ENCODE measurements at regions not wholly inside any gene's neighbourhood (a gene's known extent, or its start where the extent isn't known, plus 50 kb on each side); places are given as distances from the start of the nearest gene placed in this dataset.

GRCh38 chr3:166455744-166456143 is 618.5 kb upstream of the BCHE start:
- BruUV-seq (replicated peaks), result no TSS peak
- no peak overlapping the region for H2BK120ac ChIP-seq (ENCODE audit: low read depth, low read length)
- no peaks in the 10 kb centered on the region for H3K9me3 ChIP-seq (ENCODE audit: control insufficient read depth, insufficient read depth, low read length)
- no peak overlapping the region for H2AK9ac ChIP-seq (replicated peaks; ENCODE audit: low read depth, low read length, poor library complexity)
- no peak overlapping the region for H3K4me2 ChIP-seq (ENCODE audit: low read depth, low read length)
- H4K5ac ChIP-seq (ENCODE audit: low read depth, low read length), result no peak overlapping the region
- no peak overlapping the region for H4K91ac ChIP-seq (ENCODE audit: insufficient read depth, low read depth, low read length)
- no peak overlapping the region for H3K4me3 ChIP-seq (ENCODE audit: insufficient read depth, low read depth, low read length)
- H3K18ac ChIP-seq (ENCODE audit: low read depth, low read length), result peak overlapping the region; percentile 52; the same call in 1 of the 2 replicates
- CTCF ChIA-PET, result no interaction called here
- H2AK5ac ChIP-seq (ENCODE audit: low read depth, low read length), result no peak overlapping the region
- dilution Hi-C loops (cut with HindIII; ENCODE audit: low sequenced_read_pairs, unreplicated experiment) (no loop called here), in situ Hi-C loops (cut with MboI; ENCODE audit: low sequenced_read_pairs) (no loop called here), intact Hi-C loops (cut with micrococcal nuclease) (no loop called here)
- H2BK5ac ChIP-seq (ENCODE audit: low read depth, low read length, poor library complexity, severe bottlenecking), result peak overlapping the region; percentile 33
- DNase-seq (peak; percentile 47), ATAC-seq (ENCODE audit: low read depth) (peak; percentile 21; the same call in 1 of the 2 replicates)
- H3K4ac ChIP-seq (ENCODE audit: low read depth, low read length), result no peak overlapping the region
- WGBS, 2 experiments (ENCODE audit: extremely low coverage in 2 of 2, insufficient read length in 1 of 2), result no CpG with 5 or more reads among the region's 3 CpGs
- no peaks in the 10 kb centered on the region for H3K27me3 ChIP-seq (ENCODE audit: control insufficient read depth, insufficient read depth, low read length)
- H3K4me1 ChIP-seq (ENCODE audit: control insufficient read depth, insufficient read depth, low read length), result no peaks in the 10 kb centered on the region; the same call in 1 of the 2 replicates
- no peak overlapping the region for H3K9ac ChIP-seq (ENCODE audit: low read depth, low read length)
- no peak overlapping the region for H3K23ac ChIP-seq (ENCODE audit: low read depth, low read length)
- H3K36me3 ChIP-seq (ENCODE audit: control insufficient read depth, insufficient read depth, low read length), result no peaks in the 10 kb centered on the region
- no peaks in the 10 kb centered on the region for H4K20me1 ChIP-seq (ENCODE audit: insufficient read depth, low read length)
- no peak for TF ChIP-seq SMC3 (IDR thresholded peaks at IDR 0.05; ENCODE audit: low read depth, low read length)
- no peak for TF ChIP-seq RFX5 (IDR thresholded peaks at IDR 0.05; ENCODE audit: low read depth, low read length)
- no peak for TF ChIP-seq RCOR1 (IDR thresholded peaks at IDR 0.05; ENCODE audit: insufficient replicate concordance, low read length)
- no peak for TF ChIP-seq BHLHE40 (IDR thresholded peaks at IDR 0.05; ENCODE audit: low read depth, low read length)
- no peak for TF ChIP-seq CEBPB (IDR thresholded peaks at IDR 0.05; ENCODE audit: low read depth, low read length)
- no peak for TF ChIP-seq CTCF (conservative IDR thresholded peaks at IDR 0.05; ENCODE audit: low read depth, low read length)
- TF ChIP-seq RAD21 (IDR thresholded peaks at IDR 0.05; ENCODE audit: low read length), result no peak
- no peak for TF ChIP-seq POLR2A (IDR thresholded peaks at IDR 0.05; ENCODE audit: low read depth, low read length)
- TF ChIP-seq MXI1 (IDR thresholded peaks at IDR 0.05; ENCODE audit: borderline replicate concordance, low read depth, low read length), result no peak
- TF ChIP-seq ELK1 (IDR thresholded peaks at IDR 0.05; ENCODE audit: borderline replicate concordance, low read depth, low read length), result no peak
- TF ChIP-seq NFE2L2 (IDR thresholded peaks at IDR 0.05; ENCODE audit: low read depth, low read length), result no peak
- TF ChIP-seq, protein P1, sequence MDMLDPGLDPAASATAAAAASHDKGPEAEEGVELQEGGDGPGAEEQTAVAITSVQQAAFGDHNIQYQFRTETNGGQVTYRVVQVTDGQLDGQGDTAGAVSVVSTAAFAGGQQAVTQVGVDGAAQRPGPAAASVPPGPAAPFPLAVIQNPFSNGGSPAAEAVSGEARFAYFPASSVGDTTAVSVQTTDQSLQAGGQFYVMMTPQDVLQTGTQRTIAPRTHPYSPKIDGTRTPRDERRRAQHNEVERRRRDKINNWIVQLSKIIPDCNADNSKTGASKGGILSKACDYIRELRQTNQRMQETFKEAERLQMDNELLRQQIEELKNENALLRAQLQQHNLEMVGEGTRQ (IDR thresholded peaks at IDR 0.05; ENCODE audit: low read depth, low read length), result no peak
- no peak for TF ChIP-seq CHD1 (IDR thresholded peaks at IDR 0.05; ENCODE audit: low read depth, low read length)
- no peak for TF ChIP-seq FOS (IDR thresholded peaks at IDR 0.05; ENCODE audit: low read depth, low read length)
- H4K8ac ChIP-seq (ENCODE audit: low read depth in 2 of 2, low read length in 2 of 2), result no peak overlapping the region
- no peak overlapping the region for H3K27ac ChIP-seq (ENCODE audit: insufficient read depth, low read length)
- no peak overlapping the region for H2AFZ ChIP-seq (replicated peaks; ENCODE audit: low read length, poor library complexity)
- H3K56ac ChIP-seq (ENCODE audit: extremely low read depth, insufficient read depth, low read length), result no peak overlapping the region
- H3K14ac ChIP-seq (replicated peaks; ENCODE audit: low read depth, low read length), result no peak overlapping the region
- H3K79me1 ChIP-seq (ENCODE audit: low read depth in 1 of 2, low read length in 2 of 2), result no peaks in the 10 kb centered on the region
- H3K9me1 ChIP-seq (ENCODE audit: insufficient read depth, low read length), result no peaks in the 10 kb centered on the region
- no peak overlapping the region for H2BK15ac ChIP-seq (ENCODE audit: low read depth, low read length)
- POLR2A ChIA-PET (ENCODE audit: unreplicated experiment), result no interaction called here
- H2BK20ac ChIP-seq (ENCODE audit: low read depth, low read length), result 0 out of 2 replicates have a peak overlapping the region, but pooled peaks have one; percentile 35

All from IMR-90 (cell line).